ENCODE measurements at regions not wholly inside any gene's neighbourhood (a gene's known extent, or its start where the extent isn't known, plus 50 kb on each side); places are given as distances from the start of the nearest gene placed in this dataset.

GRCh38 chr12:86513226-86513625 lies 257.0 kb upstream of the MGAT4C start:
- TF ChIP-seq CTCF (IDR thresholded peaks at IDR 0.05) (no peak), POLR2A (IDR thresholded peaks at IDR 0.05) (no peak), POLR2AphosphoS5 (IDR thresholded peaks at IDR 0.05) (no peak), EP300 (IDR thresholded peaks at IDR 0.05) (no peak)
